Stimulated activated CD4-positive, alpha-beta T cell treated with anti-CD3 and anti-CD28 coated beads, Interleukin-12 subunit alpha, Interleukin-12 subunit beta, amount 100 ng/mL, for 4 hours (primary cell): ENCODE measurements at regions not wholly inside any gene's neighbourhood (a gene's known extent, or its start where the extent isn't known, plus 50 kb on each side); places are given as distances from the start of the nearest gene placed in this dataset.
"Not testable (repeated sequence)": the region's sequence is repeated elsewhere in the genome, so short reads cannot be mapped to it uniquely, and the experiment has no call there.

ENCODE experiments used
- DNase-seq: peaks from one replicate; pipeline ENCODE4 v3.0.0-alpha.2; 2020

GRCh38 chr21:16124378-16125138 lies 394.8 kb downstream of the USP25 start:
- no peak for DNase-seq

DNA sequence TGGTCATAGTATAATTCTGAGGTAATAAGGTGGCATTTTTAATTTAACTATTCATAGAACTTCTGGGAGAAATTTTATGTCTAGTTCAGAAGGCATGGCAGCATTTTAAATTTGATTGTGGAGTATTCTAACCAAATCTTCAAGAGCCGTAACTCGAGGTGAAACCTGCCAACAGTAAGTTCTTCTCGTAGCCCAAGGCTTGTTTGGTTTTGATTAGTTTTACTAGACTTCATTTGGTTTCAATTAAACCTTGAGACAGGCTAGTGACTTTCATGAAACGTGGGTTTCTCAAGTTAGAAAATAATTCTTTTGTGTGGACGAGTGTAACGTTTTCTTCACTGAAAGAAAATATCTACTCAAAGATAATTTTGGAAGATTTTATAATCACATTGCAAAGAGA lies 395.5 kb downstream of the USP25 start:
- no peak for DNase-seq

DNA sequence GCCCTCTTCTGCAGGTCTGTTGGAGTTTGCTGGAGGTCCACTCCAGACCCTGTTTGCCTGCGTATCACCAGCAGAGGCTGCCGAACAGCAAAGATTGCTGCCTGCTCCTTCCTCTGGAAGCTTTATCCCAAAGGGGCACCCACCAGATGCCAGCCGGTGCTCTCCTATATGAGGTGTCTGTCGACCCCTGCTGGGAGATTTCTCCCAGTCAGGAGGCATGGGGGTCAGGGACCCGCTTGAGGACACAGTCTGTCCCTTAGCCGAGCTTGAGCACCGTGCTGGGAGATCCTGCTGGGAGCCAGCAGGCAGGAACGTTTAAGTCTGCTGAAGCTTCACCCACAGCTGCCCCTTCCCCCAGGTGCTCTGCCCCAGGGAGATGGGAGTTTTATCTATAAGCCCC lies 402.7 kb downstream of the USP25 start:
- DNase-seq, result not testable (repeated sequence)

GRCh38 chr21:16133248-16133647 lies 403.5 kb downstream of the USP25 start:
- no peak for DNase-seq

DNA sequence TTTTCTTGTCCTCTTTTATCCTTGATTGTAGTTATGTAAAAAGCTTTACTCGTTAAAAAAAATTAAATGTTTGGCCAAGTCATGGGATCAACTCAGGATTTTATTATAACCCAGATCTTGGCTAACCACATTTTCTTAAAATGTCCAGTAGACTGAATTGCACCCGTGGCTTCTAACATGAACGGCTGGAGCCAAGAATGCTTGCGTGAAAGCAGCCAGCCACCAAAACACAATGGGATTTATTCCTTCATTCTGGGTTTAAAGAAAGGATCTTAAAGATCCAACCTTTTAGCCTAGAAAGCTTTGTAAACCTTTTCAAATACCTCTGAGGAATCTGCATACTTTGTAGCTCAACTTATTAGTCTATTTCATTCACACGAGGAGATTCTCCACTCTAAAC lies 404.4 kb downstream of the USP25 start:
- DNase-seq, result no peak

- DNase-seq, result no peak
Observed at GRCh38 chr21:16137106-16137505, 407.3 kb downstream of the USP25 start.

DNA sequence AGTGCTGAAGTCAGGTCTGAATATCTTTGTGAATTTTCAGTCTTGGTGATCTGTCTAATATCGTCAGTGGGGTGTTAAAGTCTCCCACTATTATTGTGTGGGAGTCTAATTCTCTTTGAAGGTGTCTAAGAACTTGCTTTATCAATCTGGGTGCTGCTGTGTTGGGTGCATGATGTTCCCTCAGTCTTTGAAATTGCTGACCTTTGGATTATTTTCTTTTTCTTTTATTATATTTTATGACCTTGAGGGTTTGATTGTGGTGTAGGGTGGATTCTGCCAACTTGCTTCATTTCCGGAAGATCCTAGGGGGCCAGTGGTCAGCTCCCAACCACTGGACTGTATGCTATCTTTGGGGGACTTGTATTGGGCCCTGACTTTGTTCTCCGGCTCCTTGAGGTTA lies 415.3 kb downstream of the USP25 start:
- no peak for DNase-seq

DNA sequence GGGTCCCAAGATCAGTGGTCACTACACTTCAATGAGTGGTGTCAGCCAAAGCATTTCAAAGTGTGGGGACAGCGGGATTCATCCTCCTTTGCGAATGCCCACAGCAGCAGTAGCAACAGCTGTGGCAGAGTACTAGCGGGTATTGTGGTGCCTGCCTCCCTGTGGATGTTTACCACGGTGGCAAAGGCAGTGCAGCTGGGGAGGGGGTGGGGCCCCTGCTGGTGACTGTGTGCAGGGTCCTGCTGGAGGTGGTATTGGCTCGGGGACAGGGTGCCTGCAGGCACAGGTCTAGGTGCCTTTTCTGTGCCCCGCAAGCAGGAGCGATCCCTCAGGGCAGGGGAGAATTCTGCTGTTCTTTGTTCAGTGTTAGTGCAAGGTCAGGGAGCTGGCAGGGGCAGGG lies 415.7 kb downstream of the USP25 start:
- no peak for DNase-seq

GRCh38 chr21:16154321-16154720 lies 424.5 kb downstream of the USP25 start:
- DNase-seq, result no peak

DNA sequence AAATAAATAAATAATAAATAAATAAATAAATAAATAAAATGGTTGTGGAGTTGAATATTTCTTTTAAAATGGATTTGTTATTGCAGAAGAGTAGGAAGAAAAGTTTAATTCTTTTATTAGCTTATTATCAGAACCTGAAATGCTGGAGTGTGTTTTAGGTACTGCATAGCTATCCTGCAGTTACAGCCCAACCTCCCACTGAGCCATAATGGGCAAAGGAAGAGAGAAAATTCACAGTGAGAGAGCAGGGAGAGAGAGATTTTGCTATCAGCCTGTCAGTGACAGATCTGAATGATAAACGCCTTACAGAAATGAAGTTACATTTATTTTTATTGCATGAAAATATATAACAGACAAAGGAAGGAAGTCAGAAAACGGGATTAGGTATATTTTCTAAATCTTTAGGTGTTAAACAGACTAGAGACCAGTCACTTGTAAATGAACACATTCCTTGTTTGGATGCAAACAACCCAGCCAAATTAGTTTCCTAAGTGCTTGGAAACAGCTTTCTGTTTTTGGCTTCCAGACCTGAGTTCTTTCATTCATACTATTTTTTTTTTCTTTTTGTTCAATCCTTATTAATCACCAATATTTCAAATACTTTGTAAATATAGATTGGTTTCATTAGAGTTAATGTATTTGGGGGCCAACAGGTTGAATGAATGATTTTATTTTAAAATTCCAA lies 425.3 kb downstream of the USP25 start:
- DNase-seq, result no peak

DNA sequence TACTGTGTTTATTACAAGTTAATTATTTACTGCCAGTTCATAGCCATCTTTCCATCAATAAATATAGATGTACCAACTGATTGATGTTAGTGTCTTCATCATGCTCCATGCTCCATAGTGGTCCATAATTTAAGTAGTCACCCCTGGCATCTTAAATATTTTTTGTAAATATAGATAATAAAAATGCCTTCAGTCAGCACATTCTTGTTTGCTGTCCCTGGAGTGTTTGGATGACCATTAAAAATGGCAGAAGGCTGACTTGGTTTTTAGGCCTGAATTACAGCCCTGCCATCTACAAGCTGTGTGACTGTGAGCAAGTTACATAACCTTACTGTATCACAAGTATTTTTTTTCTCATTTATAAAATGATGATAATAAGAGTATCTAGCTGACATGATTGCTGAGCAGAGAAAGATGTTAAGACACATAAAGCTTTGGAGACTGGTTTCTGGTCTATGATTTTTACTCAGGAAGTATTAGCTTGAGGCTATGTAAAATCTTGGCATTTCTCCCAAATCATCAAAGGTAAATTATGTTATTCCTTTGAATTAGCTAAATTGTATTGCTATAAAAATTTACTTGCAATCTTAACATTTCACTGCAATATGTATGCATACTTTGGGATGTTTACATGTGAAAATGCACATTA lies 427.2 kb downstream of the USP25 start:
- no peak for DNase-seq

- DNase-seq, result no peak
Observed at GRCh38 chr21:16159213-16159970, 429.6 kb downstream of the USP25 start.

- no peak for DNase-seq
Observed at GRCh38 chr21:16159971-16160350, 430.2 kb downstream of the USP25 start.

DNA sequence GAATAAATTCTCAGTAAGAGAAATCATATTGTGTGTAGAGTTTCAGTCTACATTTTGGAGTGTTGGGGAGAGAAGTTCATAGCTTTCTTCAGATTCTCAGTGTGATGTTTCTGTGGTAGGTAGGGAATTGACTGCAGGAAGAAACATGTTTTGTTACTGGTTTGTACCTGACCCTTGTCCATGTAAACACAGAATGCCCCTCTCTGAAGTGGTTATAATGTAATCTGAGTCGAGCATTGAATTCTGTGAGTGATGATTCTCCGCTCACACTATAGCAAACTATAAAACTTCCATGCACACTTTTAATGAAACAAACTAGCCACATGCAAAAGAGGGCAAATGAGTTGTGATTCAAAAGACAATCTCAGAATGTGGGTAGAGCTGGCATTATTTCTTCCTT lies 433.2 kb downstream of the USP25 start:
- DNase-seq, result no peak

DNA sequence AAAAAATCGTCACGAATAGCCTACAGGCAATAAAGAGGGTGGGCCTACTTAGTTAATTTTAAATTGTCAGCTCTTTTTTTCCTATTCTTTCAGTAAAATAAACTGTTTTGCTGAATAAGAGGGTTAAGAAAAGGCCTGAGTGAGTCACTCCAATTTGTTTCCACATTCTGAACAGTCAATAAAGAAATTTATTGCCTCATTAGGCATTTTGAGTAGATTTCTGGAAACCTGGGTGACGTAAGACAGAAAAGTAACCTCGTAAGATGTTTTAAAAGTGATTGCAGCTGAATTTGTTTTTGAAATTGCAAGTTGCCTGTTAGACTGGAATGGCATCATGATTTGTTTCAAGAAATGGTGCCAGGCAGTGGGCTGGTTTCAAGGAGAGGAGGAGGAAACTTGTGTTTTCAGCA lies 439.3 kb downstream of the USP25 start:
- no peak for DNase-seq

DNA sequence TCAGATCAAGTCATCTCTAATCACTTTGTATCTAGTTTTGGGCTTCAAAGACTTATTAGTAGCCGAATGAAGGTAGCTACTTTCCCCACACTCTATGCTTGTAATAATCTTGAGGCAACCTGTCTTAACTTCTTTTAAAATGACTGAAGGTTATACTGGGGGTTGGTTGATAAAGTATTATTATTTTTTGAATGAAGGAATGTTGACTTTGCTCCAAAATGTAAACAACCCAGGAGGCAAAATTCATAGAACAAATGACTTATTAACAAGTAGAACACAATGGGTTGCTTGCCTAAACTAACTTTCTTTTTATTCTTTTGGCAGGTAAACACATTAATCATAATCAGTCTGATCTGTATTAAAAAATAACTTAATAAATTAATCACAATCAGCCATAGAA lies 440.0 kb downstream of the USP25 start:
- DNase-seq, result no peak

DNA sequence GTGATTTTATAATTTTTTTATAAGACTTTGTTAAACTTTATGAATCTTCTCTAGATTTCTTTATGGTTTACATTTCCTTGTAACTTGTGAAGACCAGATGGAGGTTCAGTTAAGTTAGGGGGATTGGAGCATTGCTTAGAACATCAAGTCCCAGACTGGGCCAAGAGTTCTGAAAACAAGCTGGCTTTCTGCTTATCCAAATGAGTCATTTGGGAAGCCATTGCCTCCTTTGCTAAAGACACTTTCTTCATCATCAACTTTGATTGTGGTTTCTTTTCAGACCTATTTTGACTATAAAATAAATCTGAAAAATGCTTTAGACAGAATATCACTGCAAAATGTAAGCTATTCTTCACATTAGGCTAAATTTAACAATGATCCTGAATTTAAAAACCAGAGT lies 446.8 kb downstream of the USP25 start:
- no peak for DNase-seq

DNA sequence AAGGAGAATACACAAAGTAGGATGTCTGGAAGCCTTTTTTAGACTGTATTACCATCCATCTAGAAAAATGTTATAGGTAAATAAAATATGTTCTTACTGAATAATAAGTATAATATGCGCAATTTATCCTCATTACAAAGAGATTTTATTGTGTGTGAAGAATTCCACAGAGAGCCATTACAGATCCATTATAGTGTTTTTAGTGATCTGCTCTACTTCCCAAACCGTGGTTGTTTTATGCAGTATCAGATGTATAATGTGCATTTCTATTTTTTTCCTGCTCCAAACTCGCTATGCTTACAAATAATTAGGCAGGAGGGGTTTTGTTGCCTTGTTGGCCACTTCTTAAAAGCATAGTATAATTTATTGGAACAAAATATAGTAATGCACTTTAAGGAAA lies 447.8 kb downstream of the USP25 start:
- DNase-seq, result no peak

DNA sequence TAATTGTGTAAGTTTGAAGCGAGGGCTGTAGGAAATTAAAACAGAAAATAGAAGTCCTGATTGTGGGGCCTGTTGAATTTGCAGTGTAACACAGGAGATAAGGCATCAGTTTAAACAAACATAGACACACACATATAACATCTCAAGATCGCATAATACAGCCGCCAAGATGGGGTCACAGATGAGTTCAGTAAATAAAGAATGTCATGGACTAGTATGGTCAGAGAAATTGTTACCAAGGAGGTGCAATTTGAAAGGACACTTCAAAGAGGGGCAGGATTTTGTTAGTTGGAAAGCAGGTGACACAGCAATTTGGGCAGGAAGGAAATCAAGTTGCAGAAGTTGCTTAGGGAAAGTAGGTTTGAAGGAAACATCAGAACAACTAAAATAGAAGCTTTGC lies 450.0 kb downstream of the USP25 start:
- no peak for DNase-seq

- no peak for DNase-seq
Observed at GRCh38 chr21:16180614-16181013, 450.8 kb downstream of the USP25 start.

DNA sequence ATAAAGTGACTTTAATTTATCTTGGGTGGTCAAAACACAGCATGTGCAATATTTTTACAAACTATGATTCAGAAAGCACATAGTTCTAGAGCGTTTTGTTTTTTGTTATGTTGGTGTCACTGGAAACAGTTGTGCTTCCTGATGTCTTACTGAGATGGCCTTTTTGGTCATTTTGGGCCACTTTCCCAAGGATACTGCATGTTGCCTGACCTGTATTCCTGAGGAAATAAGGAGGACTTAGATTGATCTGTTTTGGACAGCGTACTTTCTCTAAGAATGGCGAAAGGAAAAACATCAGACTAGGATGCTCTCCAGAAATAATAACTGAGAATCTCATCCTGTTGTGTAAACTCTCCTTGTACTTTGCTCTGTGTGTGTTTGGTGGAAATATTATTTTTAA lies 451.2 kb downstream of the USP25 start:
- no peak for DNase-seq

DNA sequence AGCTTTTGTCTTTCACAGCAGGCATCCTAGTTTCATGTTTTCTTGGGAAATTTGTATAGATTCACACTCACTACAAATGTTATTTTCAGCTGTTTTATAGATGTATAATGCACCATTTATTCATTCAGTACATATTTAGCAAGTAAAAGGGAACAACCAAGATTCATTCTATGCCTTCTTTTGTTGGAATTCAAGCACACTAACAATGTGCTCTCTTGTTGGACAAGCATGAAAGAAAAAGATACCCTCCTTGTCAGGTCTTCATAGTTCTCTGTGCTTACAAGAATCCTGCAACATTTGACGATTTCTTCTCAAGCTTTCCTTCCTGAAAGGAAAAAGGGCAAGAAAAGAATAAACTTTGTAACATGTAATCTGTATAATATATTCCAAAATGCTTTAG lies 456.0 kb downstream of the USP25 start:
- DNase-seq, result no peak

DNA sequence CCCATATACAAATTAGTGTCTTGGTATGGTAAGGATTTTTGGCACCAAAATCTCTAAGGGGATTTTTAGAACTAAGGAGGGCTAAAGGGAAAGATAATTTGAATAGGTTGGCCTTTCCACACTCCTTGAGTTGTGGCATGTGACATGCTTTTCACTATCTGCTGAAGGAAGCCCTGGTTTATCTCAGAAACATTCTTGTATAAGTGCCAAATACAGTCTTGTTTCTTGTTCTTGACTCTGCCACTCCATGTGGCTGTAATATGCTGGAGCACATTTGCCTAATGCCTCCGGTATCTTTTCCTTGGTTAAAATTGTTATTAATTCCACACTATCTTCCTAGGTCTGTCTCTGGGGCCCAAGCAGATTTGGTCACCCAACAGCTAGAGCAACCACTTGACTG lies 457.0 kb downstream of the USP25 start:
- no peak for DNase-seq
